BJ (cell line): ENCODE measurements at regions not wholly inside any gene's neighbourhood (a gene's known extent, or its start where the extent isn't known, plus 50 kb on each side); places are given as distances from the start of the nearest gene placed in this dataset.

ENCODE experiments used
- CTCF ChIA-PET: fragments of 350-600 bp; formaldehyde crosslinking; extraction: SDS; loops from one replicate; lab custom pipeline; 2021; ENCODE audit warnings: antibody characterized with exemption, inconsistent platforms; lab: Yijun Ruan, JAX
- POLR2A ChIA-PET: fragments of 300-600 bp; sonication (Branson Sonifier 250); formaldehyde crosslinking; extraction: SDS; loops from one replicate; lab custom pipeline; 2021; ENCODE audit warnings: antibody characterized with exemption; lab: Charles Lee
- DNase-seq: peaks from one replicate; pipeline ENCODE4 v3.0.0-alpha.2; 2011; ENCODE audit warnings: low read depth
- H3K27me3 ChIP-seq: 2 replicates; pipeline ENCODE4 v1.6.0; 2011; ENCODE audit warnings: low read length; ENCODE audit not compliant: control insufficient read depth, insufficient read depth
- H3K36me3 ChIP-seq: 2 replicates; pipeline ENCODE4 v1.5.1; 2011; ENCODE audit warnings: low read length; ENCODE audit not compliant: control insufficient read depth, insufficient read depth
- H3K4me3 ChIP-seq: 2 replicates; pipeline ENCODE4 v1.5.1; 2011; ENCODE audit warnings: low read depth, mild to moderate bottlenecking, control low read depth, low read length
- CTCF ChIP-seq: IDR thresholded peaks from 2 replicates; pipeline ENCODE4 v1.5.1; 2011; ENCODE audit warnings: low read depth, mild to moderate bottlenecking, control low read depth, inconsistent platforms, low read length, moderate library complexity; ENCODE audit not compliant: insufficient read depth

- CTCF ChIA-PET: interaction anchor here (1.6 kb wide), 1 partner anchor 78 kb away, joined by 4 read pairs; no protein-coding TSS in a partner anchor
- no peaks in the 10 kb centered on the region; the same call in 1 of the 2 replicates for H3K27me3 ChIP-seq
- TF ChIP-seq CTCF: peak; percentile 37; the same call in 1 of the 2 replicates
- H3K36me3 ChIP-seq: no peaks in the 10 kb centered on the region
- no peak overlapping the region for H3K4me3 ChIP-seq
- DNase-seq: no peak
- POLR2A ChIA-PET: no interaction called here
These were observed 311.9 kb upstream of the ANKH start for GRCh38 chr5:15183520-15183919.

GRCh38 chr5:15170173-15170572 is 298.6 kb upstream of the ANKH start:
- TF ChIP-seq CTCF: no peak
- ChIA-PET POLR2A (no interaction called here), CTCF (no interaction called here)
- Histone ChIP-seq H3K36me3 (no peaks in the 10 kb centered on the region), H3K4me3 (no peak overlapping the region), H3K27me3 (peaks cover 2% of the 10 kb centered on the region; the same call in 1 of the 2 replicates)
- DNase-seq: no peak

DNA sequence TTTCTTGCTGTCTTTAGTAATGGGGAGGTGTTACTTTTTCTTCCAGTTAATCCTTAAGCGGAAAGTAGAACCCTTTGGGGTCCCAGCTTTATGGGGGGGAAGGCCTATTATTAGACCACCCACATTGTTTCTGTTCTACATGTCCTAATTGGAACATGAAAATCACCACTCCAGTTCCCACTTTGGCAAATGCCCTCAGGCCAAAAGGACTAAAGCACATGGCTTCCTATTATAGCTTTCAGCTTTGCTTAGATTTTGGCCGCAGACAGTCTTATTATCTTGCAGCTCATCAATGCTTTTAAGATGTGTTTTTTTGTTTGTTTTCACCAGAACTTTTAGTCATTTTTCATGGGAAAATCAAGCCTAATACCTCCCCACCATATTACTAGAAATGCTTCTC is 296.8 kb upstream of the ANKH start:
- CTCF ChIA-PET: no interaction called here
- TF ChIP-seq CTCF: no peak
- no peak overlapping the region for H3K4me3 ChIP-seq
- peaks cover 2% of the 10 kb centered on the region; the same call in 1 of the 2 replicates for H3K27me3 ChIP-seq
- no peak for DNase-seq
- H3K36me3 ChIP-seq: no peaks in the 10 kb centered on the region
- POLR2A ChIA-PET: no interaction called here

- no peak overlapping the region for H3K4me3 ChIP-seq
- no peaks in the 10 kb centered on the region for H3K36me3 ChIP-seq
- DNase-seq: no peak
- TF ChIP-seq CTCF: no peak
- POLR2A ChIA-PET: no interaction called here
- CTCF ChIA-PET: no interaction called here
- H3K27me3 ChIP-seq: no peaks in the 10 kb centered on the region
These were observed 288.5 kb upstream of the ANKH start for GRCh38 chr5:15160091-15160490.

DNA sequence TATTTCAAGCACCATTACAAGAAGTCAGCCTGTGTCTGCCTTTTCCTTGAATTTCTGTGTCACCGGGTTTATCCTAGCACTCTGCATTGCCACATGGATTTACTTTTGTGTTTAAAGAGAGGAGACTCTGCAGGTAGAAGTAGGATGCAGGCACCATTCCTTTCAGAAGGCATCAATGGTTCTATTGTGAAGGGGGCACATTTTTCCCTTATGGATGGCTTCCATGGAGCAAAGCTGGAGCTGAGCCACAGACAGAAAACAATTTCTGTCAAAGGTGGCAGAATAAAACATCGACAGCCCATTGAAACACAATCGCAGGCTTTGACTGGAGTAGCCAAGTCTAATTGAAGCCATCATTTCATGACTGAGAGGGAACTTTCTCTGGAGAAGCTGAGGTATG is 288.0 kb upstream of the ANKH start:
- H3K36me3 ChIP-seq: no peaks in the 10 kb centered on the region
- no peak for DNase-seq
- H3K4me3 ChIP-seq: no peak overlapping the region
- TF ChIP-seq CTCF: no peak
- CTCF ChIA-PET: no interaction called here
- POLR2A ChIA-PET: no interaction called here
- no peaks in the 10 kb centered on the region for H3K27me3 ChIP-seq
